T-helper 1 cell (primary cell): ENCODE measurements at regions not wholly inside any gene's neighbourhood (a gene's known extent, or its start where the extent isn't known, plus 50 kb on each side); places are given as distances from the start of the nearest gene placed in this dataset.

Source experiments
- DNase-seq, 5 donors: peaks; one replicate each; pipeline ENCODE4 v3.0.0-alpha.2; 2012 to 2020

GRCh38 chr10:131724169-131724545, 176.7 kb upstream of the PPP2R2D start:
- DNase-seq = no peak

- DNase-seq = no peak
These were observed 175.8 kb upstream of the PPP2R2D start for GRCh38 chr10:131724891-131725580.

GRCh38 chr10:131725581-131726069, 175.2 kb upstream of the PPP2R2D start:
- no peak for DNase-seq

- DNase-seq = no peak
These were observed 174.5 kb upstream of the PPP2R2D start for GRCh38 chr10:131726076-131726880.

- DNase-seq = no peak
These were observed 173.8 kb upstream of the PPP2R2D start for GRCh38 chr10:131726967-131727366.

- no peak for DNase-seq
These were observed 173.2 kb upstream of the PPP2R2D start for GRCh38 chr10:131727560-131727959.

- DNase-seq = no peak
These were observed 172.3 kb upstream of the PPP2R2D start for GRCh38 chr10:131728286-131729228.

GRCh38 chr10:131729361-131729760, 171.4 kb upstream of the PPP2R2D start:
- no peak for DNase-seq

- no peak for DNase-seq
These were observed 170.7 kb upstream of the PPP2R2D start for GRCh38 chr10:131729938-131730660.

- DNase-seq = no peak
These were observed 169.9 kb upstream of the PPP2R2D start for GRCh38 chr10:131730771-131731497.

GRCh38 chr10:131731780-131732630, 168.8 kb upstream of the PPP2R2D start:
- no peak for DNase-seq

GRCh38 chr10:131732631-131733127, 168.1 kb upstream of the PPP2R2D start:
- no peak for DNase-seq

- no peak for DNase-seq
These were observed 167.2 kb upstream of the PPP2R2D start for GRCh38 chr10:131733596-131733995.

GRCh38 chr10:131735577-131735976, 165.2 kb upstream of the PPP2R2D start:
- no peak for DNase-seq

- DNase-seq = no peak
These were observed 164.4 kb upstream of the PPP2R2D start for GRCh38 chr10:131736321-131736980.

- DNase-seq = no peak
These were observed 163.0 kb upstream of the PPP2R2D start for GRCh38 chr10:131737543-131738395.

- DNase-seq = no peak
These were observed 162.4 kb upstream of the PPP2R2D start for GRCh38 chr10:131738396-131738735.

- no peak for DNase-seq
These were observed 161.6 kb upstream of the PPP2R2D start for GRCh38 chr10:131739206-131739605.

GRCh38 chr10:131742500-131742951, 158.3 kb upstream of the PPP2R2D start:
- DNase-seq = no peak
